Neural progenitor cell (in vitro differentiated cells): ENCODE measurements at regions not wholly inside any gene's neighbourhood (a gene's known extent, or its start where the extent isn't known, plus 50 kb on each side); places are given as distances from the start of the nearest gene placed in this dataset.

Source experiments
- CTCF ChIP-seq: fragments of 200-600 bp; sonication (generic); IDR thresholded peaks from 2 replicates; pipeline ENCODE4 v1.5.1; 2017; ENCODE audit warnings: antibody characterized with exemption, mild to moderate bottlenecking
- EZH2 ChIP-seq: fragments of 200-600 bp; sonication (generic); IDR thresholded peaks from 2 replicates; pipeline ENCODE4 v1.6.1; 2017; ENCODE audit warnings: antibody characterized with exemption, mild to moderate bottlenecking, moderate library complexity
- EZH2phosphoT487 ChIP-seq: fragments of 200-600 bp; sonication (generic); IDR thresholded peaks from 2 replicates; pipeline ENCODE4 v1.6.1; 2017; ENCODE audit warnings: antibody characterized with exemption

- TF ChIP-seq CTCF (no peak), EZH2 (no peak), EZH2phosphoT487 (no peak)
These were observed 58.7 kb upstream of the MYCN start for GRCh38 chr2:15881676-15882075.
